ENCODE measurements at regions not wholly inside any gene's neighbourhood (a gene's known extent, or its start where the extent isn't known, plus 50 kb on each side); places are given as distances from the start of the nearest gene placed in this dataset.

DNA sequence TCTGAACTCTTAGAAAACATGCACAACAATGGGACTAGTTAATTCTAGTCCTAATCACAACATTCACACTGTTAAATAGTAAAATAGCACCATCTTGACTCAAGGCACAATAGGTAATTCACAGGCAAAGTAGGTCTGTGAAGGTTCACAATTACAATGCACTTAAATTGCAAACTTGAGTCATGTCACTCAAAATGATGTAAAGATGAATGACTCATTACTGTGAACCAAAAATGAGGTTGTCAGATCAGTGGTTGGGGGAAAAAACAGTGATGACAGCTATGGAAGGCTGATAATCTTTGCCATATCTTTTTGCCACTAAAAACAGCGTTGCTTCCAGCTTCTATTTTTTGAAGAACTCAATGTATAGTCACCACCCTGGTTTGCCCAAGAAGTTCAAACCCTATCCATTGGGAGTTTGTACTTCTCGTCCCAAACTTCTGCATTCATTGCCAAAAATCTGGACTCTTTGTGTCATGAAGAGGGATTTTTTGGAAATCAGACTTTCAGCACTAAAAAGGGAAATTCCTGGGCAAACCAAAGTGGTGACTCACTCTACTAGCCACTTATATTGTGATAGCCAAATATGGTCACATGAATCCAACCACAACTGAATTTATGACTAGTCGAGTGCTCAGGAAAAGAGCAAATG is 200.9 kb upstream of the TMTC4 start:
- no peak for TF ChIP-seq SIN3A (IDR thresholded peaks at IDR 0.05; ENCODE audit: borderline replicate concordance, insufficient read depth, low read length)
- no peak for TF ChIP-seq TAF1 (IDR thresholded peaks at IDR 0.05; ENCODE audit: borderline replicate concordance, insufficient read depth, low read length)
- TF ChIP-seq POLR2AphosphoS5 (IDR thresholded peaks at IDR 0.05; ENCODE audit: low read depth, low read length), result no peak
- no peak for TF ChIP-seq FOXP2 (optimal IDR thresholded peaks at IDR 0.05; ENCODE audit: borderline replicate concordance, extremely low read depth, extremely low read length, insufficient read depth)
- TF ChIP-seq, protein P1, sequence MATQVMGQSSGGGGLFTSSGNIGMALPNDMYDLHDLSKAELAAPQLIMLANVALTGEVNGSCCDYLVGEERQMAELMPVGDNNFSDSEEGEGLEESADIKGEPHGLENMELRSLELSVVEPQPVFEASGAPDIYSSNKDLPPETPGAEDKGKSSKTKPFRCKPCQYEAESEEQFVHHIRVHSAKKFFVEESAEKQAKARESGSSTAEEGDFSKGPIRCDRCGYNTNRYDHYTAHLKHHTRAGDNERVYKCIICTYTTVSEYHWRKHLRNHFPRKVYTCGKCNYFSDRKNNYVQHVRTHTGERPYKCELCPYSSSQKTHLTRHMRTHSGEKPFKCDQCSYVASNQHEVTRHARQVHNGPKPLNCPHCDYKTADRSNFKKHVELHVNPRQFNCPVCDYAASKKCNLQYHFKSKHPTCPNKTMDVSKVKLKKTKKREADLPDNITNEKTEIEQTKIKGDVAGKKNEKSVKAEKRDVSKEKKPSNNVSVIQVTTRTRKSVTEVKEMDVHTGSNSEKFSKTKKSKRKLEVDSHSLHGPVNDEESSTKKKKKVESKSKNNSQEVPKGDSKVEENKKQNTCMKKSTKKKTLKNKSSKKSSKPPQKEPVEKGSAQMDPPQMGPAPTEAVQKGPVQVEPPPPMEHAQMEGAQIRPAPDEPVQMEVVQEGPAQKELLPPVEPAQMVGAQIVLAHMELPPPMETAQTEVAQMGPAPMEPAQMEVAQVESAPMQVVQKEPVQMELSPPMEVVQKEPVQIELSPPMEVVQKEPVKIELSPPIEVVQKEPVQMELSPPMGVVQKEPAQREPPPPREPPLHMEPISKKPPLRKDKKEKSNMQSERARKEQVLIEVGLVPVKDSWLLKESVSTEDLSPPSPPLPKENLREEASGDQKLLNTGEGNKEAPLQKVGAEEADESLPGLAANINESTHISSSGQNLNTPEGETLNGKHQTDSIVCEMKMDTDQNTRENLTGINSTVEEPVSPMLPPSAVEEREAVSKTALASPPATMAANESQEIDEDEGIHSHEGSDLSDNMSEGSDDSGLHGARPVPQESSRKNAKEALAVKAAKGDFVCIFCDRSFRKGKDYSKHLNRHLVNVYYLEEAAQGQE (IDR thresholded peaks at IDR 0.05; ENCODE audit: insufficient read depth in 1 of 2, low read depth in 2 of 2, low read length in 2 of 2), result no peak

All from PFSK-1 (cell line).